Natural killer cell (primary cell): ENCODE measurements at regions not wholly inside any gene's neighbourhood (a gene's known extent, or its start where the extent isn't known, plus 50 kb on each side); places are given as distances from the start of the nearest gene placed in this dataset.

Source experiments
- ATAC-seq, 3 donors: fragments of 150-1000 bp in 2 of 3; fragments of 200-7000 bp in 1 of 3; cut with Tn5 transposase; 1 replicate in 1 of 3; 2 replicates in 2 of 3; pipeline ENCODE4 v1.10.0; 2021; ENCODE audit warnings: mild to moderate bottlenecking in 2 of 3, moderate library complexity in 2 of 3
- DNase-seq, 2 donors: peaks; one replicate each; pipeline versions ENCODE4 v3.0.0 to v3.0.0-alpha.2; 2013 to 2021; ENCODE audit warnings: mixed read lengths in 1 of 2
- H3K27ac ChIP-seq: one replicate; pipeline ENCODE4 v1.5.1; 2013; ENCODE audit warnings: mild to moderate bottlenecking, low read length
- H3K27me3 ChIP-seq: one replicate; pipeline ENCODE4 v1.6.1; 2013; ENCODE audit warnings: low read length; ENCODE audit not compliant: control insufficient read depth, insufficient read depth
- H3K36me3 ChIP-seq: one replicate; pipeline ENCODE4 v1.6.1; 2013; ENCODE audit warnings: low read length; ENCODE audit not compliant: control insufficient read depth, insufficient read depth
- H3K4me1 ChIP-seq: one replicate; pipeline ENCODE4 v1.6.1; 2013; ENCODE audit warnings: low read length; ENCODE audit not compliant: control insufficient read depth, insufficient read depth
- H3K4me3 ChIP-seq: one replicate; pipeline ENCODE4 v1.5.1; 2013; ENCODE audit warnings: low read length
- H3K9me3 ChIP-seq: one replicate; pipeline ENCODE4 v1.6.1; 2013; ENCODE audit warnings: low read length; ENCODE audit not compliant: control insufficient read depth, insufficient read depth
- H3K27ac Mint-ChIP-seq, 2 donors: one replicate each; pipeline ENCODE4 v1.8.0; 2022; ENCODE audit warnings: mild to moderate bottlenecking in 2 of 2, mixed read lengths in 2 of 2, moderate library complexity in 1 of 2
- H3K27me3 Mint-ChIP-seq, 2 donors: one replicate each; pipeline ENCODE4 v1.8.0; 2022; ENCODE audit warnings: low read depth in 2 of 2, mixed read lengths in 2 of 2
- H3K36me3 Mint-ChIP-seq: one replicate; pipeline ENCODE4 v1.8.0; 2022; ENCODE audit warnings: mixed read lengths
- H3K4me1 Mint-ChIP-seq, 2 donors: one replicate each; pipeline ENCODE4 v1.8.0; 2022; ENCODE audit warnings: mixed read lengths in 2 of 2
- H3K4me3 Mint-ChIP-seq: one replicate; pipeline ENCODE4 v1.8.0; 2022; ENCODE audit warnings: mild to moderate bottlenecking, moderate library complexity, mixed read lengths
- H3K9me3 Mint-ChIP-seq, 2 donors: one replicate each; pipeline ENCODE4 v1.8.0; 2022; ENCODE audit warnings: mixed read lengths in 2 of 2
- CTCF ChIP-seq: fragments of 200-600 bp; IDR thresholded peaks from one replicate; pipeline ENCODE4 v1.8.0; 2022; ENCODE audit warnings: antibody characterized with exemption
- WGBS: methylation state at CpG from one replicate; pipeline ENCODE4 v1.1.7; 2013; ENCODE audit warnings: missing lambda C conversion rate; ENCODE audit not compliant: insufficient coverage; 5-methylcytosine and 5-hydroxymethylcytosine counted together
- intact Hi-C: fragments of 100-400 bp; cut with micrococcal nuclease; formaldehyde crosslinking; loops from one replicate; pipeline ENCODE4 v1.14.2; 2022

DNA sequence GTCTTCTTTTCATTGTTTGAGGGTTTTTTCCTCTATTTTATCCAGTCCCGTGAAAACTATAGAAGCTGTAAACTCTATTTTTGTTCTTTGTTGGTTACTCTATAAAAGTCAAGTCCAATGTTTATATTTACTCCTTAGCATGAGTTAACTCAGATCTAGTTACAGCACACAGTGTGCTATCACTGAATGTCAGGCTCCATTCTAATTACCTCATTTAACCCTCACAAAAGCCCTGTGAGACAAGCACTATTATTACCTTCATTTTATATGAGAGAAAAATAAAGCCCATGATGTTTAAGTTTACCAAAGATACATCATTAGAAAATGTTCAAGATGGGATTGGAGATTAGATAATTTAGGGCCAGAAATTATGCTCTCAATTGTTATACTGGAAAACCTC is 251.4 kb upstream of the SNX7 start:
- no peak overlapping the region for H3K27ac ChIP-seq
- Mint-ChIP-seq H3K9me3 (peaks cover 0 to 7% of the 10 kb centered on the region in 2 donors), H3K4me3 (no peak overlapping the region), H3K27ac (no peak overlapping the region), H3K27me3 (no peaks in the 10 kb centered on the region), H3K4me1 (peaks cover 7 to 11% of the 10 kb centered on the region in 2 donors), H3K36me3 (peaks cover 12% of the 10 kb centered on the region)
- H3K9me3 ChIP-seq, result no peaks in the 10 kb centered on the region
- H3K36me3 ChIP-seq, result no peaks in the 10 kb centered on the region
- no peaks in the 10 kb centered on the region for H3K4me1 ChIP-seq
- no peak for TF ChIP-seq CTCF
- no peak for DNase-seq
- no peak overlapping the region for H3K4me3 ChIP-seq
- intact Hi-C loops, result no loop called here
- H3K27me3 ChIP-seq, result no peaks in the 10 kb centered on the region
- no peak for ATAC-seq
- WGBS, result no CpG with 5 or more reads among the region's 1 CpG

- no peak overlapping the region for H3K4me3 Mint-ChIP-seq
- no peaks in the 10 kb centered on the region for H3K36me3 ChIP-seq
- intact Hi-C loops, result no loop called here
- DNase-seq (no peak), ATAC-seq (no peak)
- no peaks in the 10 kb centered on the region for H3K9me3 Mint-ChIP-seq
- H3K4me3 ChIP-seq, result no peak overlapping the region
- peaks cover 35 to 44% of the 10 kb centered on the region in 2 donors for H3K4me1 Mint-ChIP-seq
- H3K4me1 ChIP-seq, result no peaks in the 10 kb centered on the region
- TF ChIP-seq CTCF, result no peak
- H3K27me3 Mint-ChIP-seq, result no peaks in the 10 kb centered on the region
- peak overlapping the region; percentile 88 to 90 for H3K27ac Mint-ChIP-seq
- no CpG with 5 or more reads among the region's 1 CpG for WGBS
- no peaks in the 10 kb centered on the region for H3K27me3 ChIP-seq
- H3K27ac ChIP-seq, result no peak overlapping the region
- no peaks in the 10 kb centered on the region for H3K36me3 Mint-ChIP-seq
- H3K9me3 ChIP-seq, result no peaks in the 10 kb centered on the region
Observed at GRCh38 chr1:98406352-98407088, 255.0 kb upstream of the SNX7 start.

- TF ChIP-seq CTCF, result no peak
- intact Hi-C loops, result no loop called here
- H3K9me3 ChIP-seq, result no peaks in the 10 kb centered on the region
- no peaks in the 10 kb centered on the region for H3K27me3 Mint-ChIP-seq
- peak overlapping the region; percentile 60 for H3K27ac ChIP-seq
- H3K36me3 Mint-ChIP-seq, result no peaks in the 10 kb centered on the region
- DNase-seq, result peak in 1 of 2 donors; percentile 14
- H3K4me3 ChIP-seq, result peak overlapping the region; percentile 5
- WGBS, result 14% methylated on average over 3 of the region's 3 CpGs
- no peaks in the 10 kb centered on the region for H3K27me3 ChIP-seq
- H3K4me3 Mint-ChIP-seq, result peak overlapping the region; percentile 74
- ATAC-seq, result peak; percentile 44 to 66 (median 62)
- H3K27ac Mint-ChIP-seq, result peak overlapping the region; percentile 88 to 90
- H3K4me1 Mint-ChIP-seq, result peaks cover 35 to 44% of the 10 kb centered on the region in 2 donors
- no peaks in the 10 kb centered on the region for H3K36me3 ChIP-seq
- no peaks in the 10 kb centered on the region for H3K9me3 Mint-ChIP-seq
- H3K4me1 ChIP-seq, result no peaks in the 10 kb centered on the region
Observed at GRCh38 chr1:98405581-98406074, 255.9 kb upstream of the SNX7 start.

- H3K27ac Mint-ChIP-seq, result peak overlapping the region; percentile 88 to 90
- H3K36me3 Mint-ChIP-seq, result no peaks in the 10 kb centered on the region
- H3K4me1 ChIP-seq, result no peaks in the 10 kb centered on the region
- DNase-seq (no peak), ATAC-seq (no peak)
- intact Hi-C loops, result no loop called here
- WGBS, result 69% methylated on average over 2 of the region's 2 CpGs
- TF ChIP-seq CTCF, result no peak
- no peak overlapping the region for H3K4me3 ChIP-seq
- H3K36me3 ChIP-seq, result no peaks in the 10 kb centered on the region
- H3K27me3 ChIP-seq, result no peaks in the 10 kb centered on the region
- no peaks in the 10 kb centered on the region for H3K9me3 ChIP-seq
- no peaks in the 10 kb centered on the region for H3K27me3 Mint-ChIP-seq
- peaks cover 35 to 44% of the 10 kb centered on the region in 2 donors for H3K4me1 Mint-ChIP-seq
- no peaks in the 10 kb centered on the region for H3K9me3 Mint-ChIP-seq
- no peak overlapping the region for H3K4me3 Mint-ChIP-seq
- peak overlapping the region; percentile 60 for H3K27ac ChIP-seq
Observed at GRCh38 chr1:98404866-98405265, 256.7 kb upstream of the SNX7 start.
